ENCODE measurements at regions not wholly inside any gene's neighbourhood (a gene's known extent, or its start where the extent isn't known, plus 50 kb on each side); places are given as distances from the start of the nearest gene placed in this dataset.

DNA sequence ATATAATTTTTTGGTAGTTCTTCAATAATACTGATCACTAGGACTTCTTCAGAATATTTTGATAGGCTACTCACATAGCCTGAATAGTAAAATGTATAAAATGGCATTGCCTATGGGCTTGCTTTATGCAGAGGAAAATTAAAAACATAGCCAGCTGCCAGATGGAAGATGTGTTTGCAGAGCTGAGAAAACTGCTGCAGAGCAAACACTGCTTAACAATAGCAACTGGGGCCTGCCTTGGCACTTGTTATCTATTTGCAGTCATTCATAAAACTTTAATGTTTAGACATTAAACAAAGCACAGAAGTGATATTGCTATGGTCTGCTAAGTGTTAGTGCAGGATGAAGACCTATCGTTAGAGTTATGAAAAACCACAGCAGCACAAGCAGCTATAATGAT is 151.5 kb upstream of the SMC2 start:
- TF ChIP-seq, protein P1, sequence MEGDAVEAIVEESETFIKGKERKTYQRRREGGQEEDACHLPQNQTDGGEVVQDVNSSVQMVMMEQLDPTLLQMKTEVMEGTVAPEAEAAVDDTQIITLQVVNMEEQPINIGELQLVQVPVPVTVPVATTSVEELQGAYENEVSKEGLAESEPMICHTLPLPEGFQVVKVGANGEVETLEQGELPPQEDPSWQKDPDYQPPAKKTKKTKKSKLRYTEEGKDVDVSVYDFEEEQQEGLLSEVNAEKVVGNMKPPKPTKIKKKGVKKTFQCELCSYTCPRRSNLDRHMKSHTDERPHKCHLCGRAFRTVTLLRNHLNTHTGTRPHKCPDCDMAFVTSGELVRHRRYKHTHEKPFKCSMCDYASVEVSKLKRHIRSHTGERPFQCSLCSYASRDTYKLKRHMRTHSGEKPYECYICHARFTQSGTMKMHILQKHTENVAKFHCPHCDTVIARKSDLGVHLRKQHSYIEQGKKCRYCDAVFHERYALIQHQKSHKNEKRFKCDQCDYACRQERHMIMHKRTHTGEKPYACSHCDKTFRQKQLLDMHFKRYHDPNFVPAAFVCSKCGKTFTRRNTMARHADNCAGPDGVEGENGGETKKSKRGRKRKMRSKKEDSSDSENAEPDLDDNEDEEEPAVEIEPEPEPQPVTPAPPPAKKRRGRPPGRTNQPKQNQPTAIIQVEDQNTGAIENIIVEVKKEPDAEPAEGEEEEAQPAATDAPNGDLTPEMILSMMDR (IDR thresholded peaks at IDR 0.05; ENCODE audit: low read depth, low read length): no peak
- TF ChIP-seq EZH2phosphoT487 (IDR thresholded peaks at IDR 0.05; ENCODE audit: low read depth): no peak

Data from OCI-LY3 (cell line).